Hindlimb muscle (tissue), 1 donor: ENCODE measurements at regions not wholly inside any gene's neighbourhood (a gene's known extent, or its start where the extent isn't known, plus 50 kb on each side); places are given as distances from the start of the nearest gene placed in this dataset.

ENCODE experiments used
- DNase-seq: peaks from one replicate; pipeline ENCODE4 v3.0.0-alpha.2; 2013

- DNase-seq = peak; percentile 62
Observed at GRCh38 chr16:72501739-72502593, 330.0 kb upstream of the PMFBP1 start.

- no peak for DNase-seq
Observed at GRCh38 chr16:72500545-72500944, 328.6 kb upstream of the PMFBP1 start.

GRCh38 chr16:72493716-72494415, 321.9 kb upstream of the PMFBP1 start:
- no peak for DNase-seq

GRCh38 chr16:72487283-72487682, 315.3 kb upstream of the PMFBP1 start:
- no peak for DNase-seq

GRCh38 chr16:72482695-72483094, 310.7 kb upstream of the PMFBP1 start:
- no peak for DNase-seq

- DNase-seq = no peak
Observed at GRCh38 chr16:72481419-72481818, 309.5 kb upstream of the PMFBP1 start.

- DNase-seq = no peak
Observed at GRCh38 chr16:72480911-72481310, 309.0 kb upstream of the PMFBP1 start.

- no peak for DNase-seq
Observed at GRCh38 chr16:72475688-72476087, 303.7 kb upstream of the PMFBP1 start.

- DNase-seq = no peak
Observed at GRCh38 chr16:72474501-72475123, 302.7 kb upstream of the PMFBP1 start.

- DNase-seq = no peak
Observed at GRCh38 chr16:72473631-72474030, 301.7 kb upstream of the PMFBP1 start.

GRCh38 chr16:72471317-72471924, 299.5 kb upstream of the PMFBP1 start:
- no peak for DNase-seq

- no peak for DNase-seq
Observed at GRCh38 chr16:72470541-72470940, 298.6 kb upstream of the PMFBP1 start.

- DNase-seq = no peak
Observed at GRCh38 chr16:72469932-72470331, 298.0 kb upstream of the PMFBP1 start.

- no peak for DNase-seq
Observed at GRCh38 chr16:72468582-72468981, 296.6 kb upstream of the PMFBP1 start.

GRCh38 chr16:72467157-72467759, 295.3 kb upstream of the PMFBP1 start:
- DNase-seq = peak; percentile 14

GRCh38 chr16:72464597-72465368, 292.8 kb upstream of the PMFBP1 start:
- no peak for DNase-seq

GRCh38 chr16:72464052-72464451, 292.1 kb upstream of the PMFBP1 start:
- no peak for DNase-seq

GRCh38 chr16:72458035-72458434, 286.1 kb upstream of the PMFBP1 start:
- no peak for DNase-seq

- DNase-seq = no peak
Observed at GRCh38 chr16:72457243-72457940, 285.4 kb upstream of the PMFBP1 start.

GRCh38 chr16:72455743-72456659, 284.0 kb upstream of the PMFBP1 start:
- DNase-seq = no peak
